ENCODE measurements at regions not wholly inside any gene's neighbourhood (a gene's known extent, or its start where the extent isn't known, plus 50 kb on each side); places are given as distances from the start of the nearest gene placed in this dataset.

- Histone ChIP-seq H3K4me1 (ENCODE audit: control insufficient read depth, extremely low read depth, insufficient read depth, low read length) (peaks cover 9% of the 10 kb centered on the region), H3K9me3 (ENCODE audit: control insufficient read depth, insufficient read depth, low read depth, low read length) (no peaks in the 10 kb centered on the region), H4K20me1 (ENCODE audit: control insufficient read depth, extremely low read depth, insufficient read depth, low read length) (no peaks in the 10 kb centered on the region), H2AFZ (ENCODE audit: low read length) (no peak overlapping the region), H3K27ac (ENCODE audit: insufficient read depth, low read length) (no peak overlapping the region), H3K9ac (ENCODE audit: insufficient read depth, low read length) (no peak overlapping the region), H3K27me3 (ENCODE audit: control insufficient read depth, insufficient read depth, low read length) (peaks cover 2% of the 10 kb centered on the region), H3K4me2 (ENCODE audit: extremely low read depth, insufficient read depth, low read length) (no peak overlapping the region), H3K79me2 (ENCODE audit: control insufficient read depth, insufficient read depth, low read length) (no peaks in the 10 kb centered on the region), H3K4me3 (replicated peaks in 1 of 4; ENCODE audit: control extremely low read depth in 1 of 4, insufficient read depth in 1 of 4, low read depth in 3 of 4, low read length in 4 of 4) (no peak overlapping the region), H3K36me3 (ENCODE audit: control insufficient read depth, insufficient read depth, low read length) (no peaks in the 10 kb centered on the region)
- no peak for DNase-seq (ENCODE audit: low read depth in 2 of 2)
- no peak for TF ChIP-seq CTCF (conservative IDR thresholded peaks at IDR 0.05 in 1 of 2, IDR thresholded peaks at IDR 0.05 in 1 of 2; ENCODE audit: low read depth in 1 of 2, low read length in 2 of 2)
- TF ChIP-seq EZH2 (IDR thresholded peaks at IDR 0.05; ENCODE audit: low read length, missing control alignments): no peak
Observed at GRCh38 chr13:110802260-110802659, 88.8 kb downstream of the ING1 start.

- H3K27ac ChIP-seq (ENCODE audit: insufficient read depth, low read length): no peak overlapping the region
- no peaks in the 10 kb centered on the region for H3K36me3 ChIP-seq (ENCODE audit: control insufficient read depth, insufficient read depth, low read length)
Observed at GRCh38 chr13:110806636-110807035, 93.1 kb downstream of the ING1 start.

GRCh38 chr13:110807546-110807945 lies 94.0 kb downstream of the ING1 start:
- no peaks in the 10 kb centered on the region for H3K4me1 ChIP-seq (ENCODE audit: control insufficient read depth, extremely low read depth, insufficient read depth, low read length)
- TF ChIP-seq EZH2 (IDR thresholded peaks at IDR 0.05; ENCODE audit: low read length, missing control alignments): no peak
- no peak for TF ChIP-seq CTCF (conservative IDR thresholded peaks at IDR 0.05 in 1 of 2, IDR thresholded peaks at IDR 0.05 in 1 of 2; ENCODE audit: low read depth in 1 of 2, low read length in 2 of 2)
- H4K20me1 ChIP-seq (ENCODE audit: control insufficient read depth, extremely low read depth, insufficient read depth, low read length): no peaks in the 10 kb centered on the region
- H3K27ac ChIP-seq (ENCODE audit: insufficient read depth, low read length): no peak overlapping the region
- no peaks in the 10 kb centered on the region for H3K36me3 ChIP-seq (ENCODE audit: control insufficient read depth, insufficient read depth, low read length)
- DNase-seq (ENCODE audit: low read depth in 2 of 2): no peak
- no peak overlapping the region for H2AFZ ChIP-seq (ENCODE audit: low read length)
- no peak overlapping the region for H3K9ac ChIP-seq (ENCODE audit: insufficient read depth, low read length)
- no peak overlapping the region for H3K4me3 ChIP-seq (replicated peaks in 1 of 4; ENCODE audit: control extremely low read depth in 1 of 4, insufficient read depth in 1 of 4, low read depth in 3 of 4, low read length in 4 of 4)
- H3K79me2 ChIP-seq (ENCODE audit: control insufficient read depth, insufficient read depth, low read length): no peaks in the 10 kb centered on the region
- no peaks in the 10 kb centered on the region for H3K9me3 ChIP-seq (ENCODE audit: control insufficient read depth, insufficient read depth, low read depth, low read length)
- H3K4me2 ChIP-seq (ENCODE audit: extremely low read depth, insufficient read depth, low read length): no peak overlapping the region
- peaks cover 14% of the 10 kb centered on the region for H3K27me3 ChIP-seq (ENCODE audit: control insufficient read depth, insufficient read depth, low read length)

More at GRCh38 chr13:110806636-110807035, 93.1 kb downstream of the ING1 start:
- Histone ChIP-seq H3K9ac (ENCODE audit: insufficient read depth, low read length) (no peak overlapping the region), H4K20me1 (ENCODE audit: control insufficient read depth, extremely low read depth, insufficient read depth, low read length) (no peaks in the 10 kb centered on the region), H3K4me1 (ENCODE audit: control insufficient read depth, extremely low read depth, insufficient read depth, low read length) (no peaks in the 10 kb centered on the region), H2AFZ (ENCODE audit: low read length) (no peak overlapping the region), H3K9me3 (ENCODE audit: control insufficient read depth, insufficient read depth, low read depth, low read length) (no peaks in the 10 kb centered on the region), H3K27me3 (ENCODE audit: control insufficient read depth, insufficient read depth, low read length) (peaks cover 8% of the 10 kb centered on the region), H3K79me2 (ENCODE audit: control insufficient read depth, insufficient read depth, low read length) (no peaks in the 10 kb centered on the region), H3K4me2 (ENCODE audit: extremely low read depth, insufficient read depth, low read length) (no peak overlapping the region), H3K4me3 (replicated peaks in 1 of 4; ENCODE audit: control extremely low read depth in 1 of 4, insufficient read depth in 1 of 4, low read depth in 3 of 4, low read length in 4 of 4) (no peak overlapping the region)
- TF ChIP-seq CTCF (conservative IDR thresholded peaks at IDR 0.05 in 1 of 2, IDR thresholded peaks at IDR 0.05 in 1 of 2; ENCODE audit: low read depth in 1 of 2, low read length in 2 of 2) (no peak), EZH2 (IDR thresholded peaks at IDR 0.05; ENCODE audit: low read length, missing control alignments) (no peak)
- no peak for DNase-seq (ENCODE audit: low read depth in 2 of 2)

Measured in fibroblast of lung (primary cell).